ENCODE measurements at regions not wholly inside any gene's neighbourhood (a gene's known extent, or its start where the extent isn't known, plus 50 kb on each side); places are given as distances from the start of the nearest gene placed in this dataset.

DNA sequence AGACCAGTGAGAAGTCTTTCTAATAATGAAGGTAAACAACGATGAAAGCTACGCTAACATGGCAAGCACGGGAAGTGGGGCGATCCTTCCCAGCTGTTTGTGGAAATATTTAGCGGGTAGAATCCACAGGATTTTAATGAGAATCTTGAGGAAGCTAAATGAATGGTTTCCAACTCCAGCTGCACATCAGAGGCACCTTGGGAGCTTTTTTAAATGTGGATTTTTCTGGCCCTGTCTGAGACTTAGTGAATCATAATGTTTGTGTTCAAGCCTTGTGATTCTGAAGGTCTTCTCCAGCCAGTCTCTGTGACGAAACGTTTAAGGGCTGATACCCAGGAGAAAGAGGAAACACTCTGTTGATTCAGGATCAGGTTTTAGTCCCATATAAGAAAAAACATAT, 169.8 kb downstream of the CAPZA3 start:
- no peak overlapping the region for H3K27ac ChIP-seq (ENCODE audit: low read depth, low read length)

More for the DNA sequence above, 169.8 kb downstream of the CAPZA3 start:
- Histone ChIP-seq H3K9ac (replicated peaks in 1 of 4; ENCODE audit: extremely low read depth in 1 of 4, low read depth in 3 of 4, low read length in 3 of 4) (no peak overlapping the region), H3K4me1 (replicated peaks in 1 of 4; ENCODE audit: control insufficient read depth in 3 of 4, insufficient read depth in 4 of 4, low read length in 3 of 4) (no peaks in the 10 kb centered on the region), H2BK15ac (ENCODE audit: low read length) (no peak overlapping the region), H3K79me2 (ENCODE audit: control insufficient read depth in 1 of 2, insufficient read depth in 2 of 2, low read length in 2 of 2) (no peaks in the 10 kb centered on the region), H2AFZ (ENCODE audit: low read length) (no peak overlapping the region), H2BK20ac (ENCODE audit: low read length) (peak overlapping the region; percentile 22; the same call in 1 of the 2 replicates), H3K27me3 (replicated peaks in 1 of 4; ENCODE audit: control insufficient read depth in 3 of 4, extremely low read depth in 1 of 4, insufficient read depth in 3 of 4, low read length in 3 of 4) (no peaks in the 10 kb centered on the region), H3K23ac (ENCODE audit: insufficient read length) (no peak overlapping the region), H3K4me3 (ENCODE audit: extremely low read depth in 1 of 4, insufficient read depth in 2 of 4, low read depth in 3 of 4, low read length in 4 of 4) (no peak overlapping the region), H3K79me1 (ENCODE audit: low read depth, low read length) (no peaks in the 10 kb centered on the region), H3K18ac (ENCODE audit: extremely low read depth, low read length) (no peak overlapping the region), H3K9me3 (ENCODE audit: insufficient read depth in 2 of 2, low read depth in 1 of 2, low read length in 1 of 2) (peaks cover 0 to 4% of the 10 kb centered on the region in 2 experiments; a peak in 1 of 4 replicates), H3K4me2 (ENCODE audit: insufficient read depth in 1 of 2, low read depth in 2 of 2, low read length in 2 of 2) (no peak overlapping the region), H3K23me2 (ENCODE audit: low read depth, low read length) (no peaks in the 10 kb centered on the region), H2BK5ac (ENCODE audit: low read depth, low read length) (no peak overlapping the region), H2BK12ac (ENCODE audit: low read depth, low read length) (no peak overlapping the region), H3K36me3 (ENCODE audit: control insufficient read depth in 2 of 4, insufficient read depth in 4 of 4, low read length in 3 of 4) (no peaks in the 10 kb centered on the region), H3K56ac (replicated peaks; ENCODE audit: insufficient read length, low read depth, low read length) (no peak overlapping the region), H3K14ac (ENCODE audit: insufficient read length) (no peak overlapping the region), H3K4ac (replicated peaks; ENCODE audit: insufficient read length, low read depth, low read length) (no peak overlapping the region), H2BK120ac (replicated peaks; ENCODE audit: low read depth, low read length) (no peak overlapping the region), H4K91ac (replicated peaks; ENCODE audit: insufficient read length, low read length) (no peak overlapping the region), H4K5ac (ENCODE audit: insufficient read length, low read depth, low read length) (no peak overlapping the region), H4K8ac (ENCODE audit: extremely low read depth, insufficient read depth, low read length) (no peak overlapping the region), H2AK5ac (ENCODE audit: low read depth, low read length) (no peak overlapping the region), H4K20me1 (replicated peaks in 1 of 2; ENCODE audit: control insufficient read depth in 1 of 2, insufficient read depth in 2 of 2, low read length in 2 of 2) (no peaks in the 10 kb centered on the region)
- no peak for TF ChIP-seq SIX5 (IDR thresholded peaks at IDR 0.05; ENCODE audit: low read depth, low read length)
- TF ChIP-seq TAF1 (IDR thresholded peaks at IDR 0.05; ENCODE audit: low read depth, low read length), result no peak
- no peak for TF ChIP-seq TBP (IDR thresholded peaks at IDR 0.05; ENCODE audit: low read depth, low read length)
- TF ChIP-seq, protein P1, sequence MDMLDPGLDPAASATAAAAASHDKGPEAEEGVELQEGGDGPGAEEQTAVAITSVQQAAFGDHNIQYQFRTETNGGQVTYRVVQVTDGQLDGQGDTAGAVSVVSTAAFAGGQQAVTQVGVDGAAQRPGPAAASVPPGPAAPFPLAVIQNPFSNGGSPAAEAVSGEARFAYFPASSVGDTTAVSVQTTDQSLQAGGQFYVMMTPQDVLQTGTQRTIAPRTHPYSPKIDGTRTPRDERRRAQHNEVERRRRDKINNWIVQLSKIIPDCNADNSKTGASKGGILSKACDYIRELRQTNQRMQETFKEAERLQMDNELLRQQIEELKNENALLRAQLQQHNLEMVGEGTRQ (IDR thresholded peaks at IDR 0.05; ENCODE audit: low read length), result no peak
- no peak for TF ChIP-seq SP2 (IDR thresholded peaks at IDR 0.05; ENCODE audit: low read length)
- TF ChIP-seq HDAC6 (IDR thresholded peaks at IDR 0.05; ENCODE audit: low read depth, low read length), result no peak
- no peak for TF ChIP-seq NRF1 (IDR thresholded peaks at IDR 0.05; ENCODE audit: low read depth, low read length)
- no peak for TF ChIP-seq YY1 (IDR thresholded peaks at IDR 0.05; ENCODE audit: low read depth, low read length)
- TF ChIP-seq, protein P2, sequence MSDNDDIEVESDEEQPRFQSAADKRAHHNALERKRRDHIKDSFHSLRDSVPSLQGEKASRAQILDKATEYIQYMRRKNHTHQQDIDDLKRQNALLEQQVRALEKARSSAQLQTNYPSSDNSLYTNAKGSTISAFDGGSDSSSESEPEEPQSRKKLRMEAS (IDR thresholded peaks at IDR 0.05), result no peak
- no peak for TF ChIP-seq KDM5A (IDR thresholded peaks at IDR 0.05; ENCODE audit: low read length)
- no peak for TF ChIP-seq HDAC2 (IDR thresholded peaks at IDR 0.05; ENCODE audit: borderline replicate concordance in 1 of 2, low read depth in 2 of 2, low read length in 2 of 2)
- 95% methylated on average over 7 of the region's 7 CpGs; no CpG with 5 or more reads in 1 of the 2 experiments for WGBS, 2 experiments (ENCODE audit: extremely low coverage in 1 of 2, insufficient coverage in 1 of 2, insufficient read length in 1 of 2, insufficient replicate concordance in 2 of 2, low coverage in 1 of 2, low lambda C conversion rate in 2 of 2, missing lambda C conversion rate in 1 of 2)
- FAIRE-seq, result no peak
- no peak for DNase-seq (ENCODE audit: low read depth in 1 of 2, low spot score in 2 of 2)
- POLR2A ChIA-PET (ENCODE audit: partially characterized antibody), result no interaction called here
- CTCF ChIA-PET (ENCODE audit: partially characterized antibody), result interaction anchor here (0.7 kb wide), 1 partner anchor 10 kb away, joined by 3 read pairs; no protein-coding TSS in a partner anchor

Data from H1 (cell line).